ENCODE measurements at regions not wholly inside any gene's neighbourhood (a gene's known extent, or its start where the extent isn't known, plus 50 kb on each side); places are given as distances from the start of the nearest gene placed in this dataset.

DNA sequence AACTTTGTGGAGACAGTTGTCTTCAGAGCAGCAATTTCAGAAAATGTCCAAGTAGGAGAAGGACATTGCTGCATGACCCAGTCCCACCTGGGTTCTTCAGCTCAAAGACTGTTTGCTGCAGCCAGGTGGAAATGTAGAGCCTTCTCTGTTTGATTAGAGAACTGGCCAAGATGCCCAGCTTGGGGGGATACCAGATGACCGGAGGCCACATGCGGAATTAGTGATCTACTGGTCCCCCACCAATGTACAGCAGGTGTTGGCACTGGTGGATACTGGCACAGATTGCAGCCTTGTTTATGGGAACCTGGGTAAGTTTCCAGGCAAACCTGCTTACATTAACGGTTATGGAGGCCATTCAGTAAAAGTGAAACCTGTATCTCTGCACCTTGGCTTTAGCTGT is 555.3 kb downstream of the SLC6A15 start (continued):
- TF ChIP-seq, protein P1, sequence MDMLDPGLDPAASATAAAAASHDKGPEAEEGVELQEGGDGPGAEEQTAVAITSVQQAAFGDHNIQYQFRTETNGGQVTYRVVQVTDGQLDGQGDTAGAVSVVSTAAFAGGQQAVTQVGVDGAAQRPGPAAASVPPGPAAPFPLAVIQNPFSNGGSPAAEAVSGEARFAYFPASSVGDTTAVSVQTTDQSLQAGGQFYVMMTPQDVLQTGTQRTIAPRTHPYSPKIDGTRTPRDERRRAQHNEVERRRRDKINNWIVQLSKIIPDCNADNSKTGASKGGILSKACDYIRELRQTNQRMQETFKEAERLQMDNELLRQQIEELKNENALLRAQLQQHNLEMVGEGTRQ (IDR thresholded peaks at IDR 0.05; ENCODE audit: low read length) = no peak
- no peak for TF ChIP-seq RFX5 (IDR thresholded peaks at IDR 0.05; ENCODE audit: borderline replicate concordance, low read depth, low read length)
- TF ChIP-seq RBBP5 (IDR thresholded peaks at IDR 0.05; ENCODE audit: borderline replicate concordance, low read depth, low read length) = no peak
- TF ChIP-seq GABPA (IDR thresholded peaks at IDR 0.05; ENCODE audit: borderline replicate concordance, insufficient read depth, low read length) = no peak
- no peak for TF ChIP-seq GTF2F1 (IDR thresholded peaks at IDR 0.05; ENCODE audit: borderline replicate concordance, low read depth, low read length)
- TF ChIP-seq SRF (IDR thresholded peaks at IDR 0.05; ENCODE audit: low read depth, low read length) = no peak
- TF ChIP-seq SIRT6 (IDR thresholded peaks at IDR 0.05; ENCODE audit: low read length) = no peak

Measured in H1 (cell line).